Hematopoietic multipotent progenitor cell treated with erythropoietin and hydrocortisone succinate and interleukin-3 and kit ligand, for 4 days (in vitro differentiated cells): ENCODE measurements at regions not wholly inside any gene's neighbourhood (a gene's known extent, or its start where the extent isn't known, plus 50 kb on each side); places are given as distances from the start of the nearest gene placed in this dataset.

Experiments used
- DNase-seq: peaks from one replicate; pipeline ENCODE4 v3.0.0-alpha.2; 2015

- DNase-seq = no peak
Measured at GRCh38 chr13:84399320-84400085, 517.2 kb upstream of the SLITRK1 start.

- DNase-seq = no peak
Measured at GRCh38 chr13:84393981-84394625, 511.8 kb upstream of the SLITRK1 start.

- no peak for DNase-seq
Measured at GRCh38 chr13:84380866-84381265, 498.6 kb upstream of the SLITRK1 start.

- no peak for DNase-seq
Measured at GRCh38 chr13:84377106-84377505, 494.8 kb upstream of the SLITRK1 start.

GRCh38 chr13:84366506-84366905 lies 484.2 kb upstream of the SLITRK1 start:
- DNase-seq = no peak

- no peak for DNase-seq
Measured at GRCh38 chr13:84362777-84363176, 480.5 kb upstream of the SLITRK1 start.

GRCh38 chr13:84360822-84361221 lies 478.5 kb upstream of the SLITRK1 start:
- DNase-seq = no peak

GRCh38 chr13:84358601-84359000 lies 476.3 kb upstream of the SLITRK1 start:
- no peak for DNase-seq

- DNase-seq = no peak
Measured at GRCh38 chr13:84352946-84353345, 470.7 kb upstream of the SLITRK1 start.

GRCh38 chr13:84339456-84339855 lies 457.2 kb upstream of the SLITRK1 start:
- DNase-seq = no peak

- DNase-seq = no peak
Measured at GRCh38 chr13:84332346-84332745, 450.1 kb upstream of the SLITRK1 start.

- no peak for DNase-seq
Measured at GRCh38 chr13:84315527-84315926, 433.3 kb upstream of the SLITRK1 start.

GRCh38 chr13:84303035-84303434 lies 420.8 kb upstream of the SLITRK1 start:
- DNase-seq = no peak

GRCh38 chr13:84297251-84297650 lies 415.0 kb upstream of the SLITRK1 start:
- no peak for DNase-seq

- DNase-seq = no peak
Measured at GRCh38 chr13:84296401-84296800, 414.1 kb upstream of the SLITRK1 start.

GRCh38 chr13:84294576-84294975 lies 412.3 kb upstream of the SLITRK1 start:
- DNase-seq = no peak

GRCh38 chr13:84290386-84290785 lies 408.1 kb upstream of the SLITRK1 start:
- DNase-seq = no peak

GRCh38 chr13:84279166-84279565 lies 396.9 kb upstream of the SLITRK1 start:
- DNase-seq = no peak

- no peak for DNase-seq
Measured at GRCh38 chr13:84272877-84273562, 390.7 kb upstream of the SLITRK1 start.

- DNase-seq = no peak
Measured at GRCh38 chr13:84265257-84265764, 383.0 kb upstream of the SLITRK1 start.

- no peak for DNase-seq
Measured at GRCh38 chr13:84263354-84264069, 381.2 kb upstream of the SLITRK1 start.

- no peak for DNase-seq
Measured at GRCh38 chr13:84255226-84255797, 373.0 kb upstream of the SLITRK1 start.

- no peak for DNase-seq
Measured at GRCh38 chr13:84249463-84249862, 367.2 kb upstream of the SLITRK1 start.
